HCT116 (cell line): ENCODE measurements at regions not wholly inside any gene's neighbourhood (a gene's known extent, or its start where the extent isn't known, plus 50 kb on each side); places are given as distances from the start of the nearest gene placed in this dataset.

ENCODE experiments used
- ATAC-seq: fragments of 200-7000 bp; cut with Tn5 transposase; 2 replicates; pipeline ENCODE4 v1.9.1; 2020; ENCODE audit warnings: mild to moderate bottlenecking, moderate library complexity
- BruUV-seq: library from RNA; stranded (reverse); fragments of 400-500 nt; replicated peaks from 2 replicates; lab custom pipeline; 2021; lab: Mats Ljungman, UMichigan
- CTCF ChIA-PET: fragments of 300-600 bp; sonication (Branson Sonifier 250); formaldehyde crosslinking; loops from one replicate; lab custom pipeline; 2021; ENCODE audit warnings: antibody characterized with exemption; lab: Charles Lee
- POLR2A ChIA-PET: fragments of 300-600, 350-600 bp; sonication (Branson Sonifier 250); formaldehyde crosslinking; loops from one replicate; lab custom pipeline; 2021; ENCODE audit warnings: antibody characterized with exemption; lab: Charles Lee
- RAD21 ChIA-PET, 2 experiments: fragments of 300-600 bp; sonication (Branson Sonifier 250); formaldehyde crosslinking; loops; one replicate each; lab custom pipeline; 2023; ENCODE audit warnings: low total read pairs in 2 of 2; ENCODE audit not compliant: uncharacterized antibody in 2 of 2, unreplicated experiment in 2 of 2, low non-redundant PET in 1 of 2; lab: Charles Lee
- DNase-seq: peaks from one replicate; pipeline ENCODE4 v3.0.0-alpha.2; 2010; ENCODE audit warnings: low read depth, low spot score
- H2AFZ ChIP-seq: fragments of 200-600 bp; shearing (Covaris generic), sonication (generic); 2 replicates; pipeline ENCODE4 v1.6.1; 2017; ENCODE audit warnings: low read depth, mixed run types, mixed read lengths, antibody characterized with exemption, low read length; ENCODE audit not compliant: poor library complexity, severe bottlenecking
- H3K27ac ChIP-seq: 2 replicates; pipeline ENCODE4 v1.5.1; 2012; ENCODE audit warnings: low read depth, low read length
- H3K27me3 ChIP-seq: fragments of 200-600 bp; sonication (generic); 2 replicates; pipeline ENCODE4 v1.6.1; 2016; ENCODE audit warnings: mixed run types, low read length, mixed read lengths; ENCODE audit not compliant: insufficient read depth
- H3K36me3 ChIP-seq, 2 experiments: fragments of 200-500 bp in 1 of 2; fragments of 200-600 bp in 1 of 2; sonication (Bioruptor generic) in 1 of 2; sonication (generic) in 1 of 2; 2 replicates each; pipeline versions ENCODE4 v1.5.1 to v1.6.1; 2014 to 2016; ENCODE audit warnings: low read length in 2 of 2, inconsistent platforms in 1 of 2, mixed read lengths in 1 of 2, mixed run types in 1 of 2; ENCODE audit not compliant: insufficient read depth in 2 of 2, control insufficient read depth in 1 of 2
- H3K4me1 ChIP-seq, 2 experiments: fragments of 200-600 bp in 1 of 2; sonication (generic) in 1 of 2; 2 replicates each; pipeline versions ENCODE4 v1.5.1 to v1.6.1; 2012 to 2017; ENCODE audit warnings: low read length in 2 of 2, inconsistent platforms in 1 of 2, mild to moderate bottlenecking in 1 of 2, mixed read lengths in 1 of 2, mixed run types in 1 of 2, moderate library complexity in 1 of 2; ENCODE audit not compliant: insufficient read depth in 2 of 2, control insufficient read depth in 1 of 2
- H3K4me2 ChIP-seq: fragments of 200-600 bp; sonication (generic); 2 replicates; pipeline ENCODE4 v1.6.1; 2017; ENCODE audit warnings: mixed run types, low read length, mixed read lengths
- H3K4me3 ChIP-seq, 2 experiments: fragments of 200-600 bp in 1 of 2; sonication (generic) in 1 of 2; replicated peaks in 1 of 2; 2 replicates each; pipeline ENCODE4 v1.5.1; 2011 to 2016; ENCODE audit warnings: low read length in 2 of 2, control low read depth in 1 of 2, low read depth in 1 of 2, mild to moderate bottlenecking in 1 of 2, mixed read lengths in 1 of 2, mixed run types in 1 of 2
- H3K79me2 ChIP-seq: fragments of 200-600 bp; sonication (generic); 2 replicates; pipeline ENCODE4 v1.6.1; 2017; ENCODE audit warnings: mild to moderate bottlenecking, mixed run types, low read length, moderate library complexity, mixed read lengths; ENCODE audit not compliant: insufficient read depth
- H3K9ac ChIP-seq: fragments of 200-600 bp; sonication (generic); 2 replicates; pipeline ENCODE4 v1.6.1; 2016; ENCODE audit warnings: low read length, mixed read lengths
- H3K9me2 ChIP-seq: fragments of 200-600 bp; sonication (generic), shearing (Covaris generic); 2 replicates; pipeline ENCODE4 v1.6.1; 2017; ENCODE audit warnings: mixed run types, mild to moderate bottlenecking, moderate library complexity; ENCODE audit not compliant: insufficient read depth
- H3K9me3 ChIP-seq, 2 experiments: fragments of 200-500 bp in 1 of 2; fragments of 200-600 bp in 1 of 2; sonication (Bioruptor generic) in 1 of 2; sonication (generic) in 1 of 2; 2 replicates each; pipeline ENCODE4 v1.6.1; 2014 to 2017; ENCODE audit warnings: low read length in 2 of 2, mixed read lengths in 2 of 2, inconsistent platforms in 1 of 2, low read depth in 1 of 2, mild to moderate bottlenecking in 1 of 2, mixed run types in 1 of 2, moderate library complexity in 1 of 2; ENCODE audit not compliant: control insufficient read depth in 1 of 2, insufficient read depth in 1 of 2
- H4K20me1 ChIP-seq: fragments of 200-600 bp; sonication (generic), shearing (Covaris generic); 2 replicates; pipeline ENCODE4 v1.6.1; 2017; ENCODE audit warnings: mixed run types, mild to moderate bottlenecking, moderate library complexity; ENCODE audit not compliant: insufficient read depth
- CEBPB ChIP-seq: IDR thresholded peaks from 2 replicates; pipeline ENCODE4 v1.6.1; 2012; ENCODE audit warnings: low read depth
- ELF1 ChIP-seq: IDR thresholded peaks from 2 replicates; pipeline ENCODE4 v1.6.1; 2012; ENCODE audit warnings: low read depth, borderline replicate concordance
- FOSL1 ChIP-seq: IDR thresholded peaks from 2 replicates; pipeline ENCODE4 v1.6.1; 2012; ENCODE audit warnings: low read depth
- MAX ChIP-seq: IDR thresholded peaks from 2 replicates; pipeline ENCODE4 v1.6.1; 2012
- RAD21 ChIP-seq: IDR thresholded peaks from 2 replicates; pipeline ENCODE4 v1.6.1; 2012; ENCODE audit warnings: low read depth, mild to moderate bottlenecking
- intact Hi-C: fragments of 100-400 bp; cut with micrococcal nuclease; formaldehyde crosslinking; loops from 2 replicates; pipeline ENCODE4 v1.10.0; 2022
- TF ChIP-seq, protein P1 (sequence below): IDR thresholded peaks from 2 replicates; pipeline ENCODE4 v1.6.1; 2012; ENCODE audit warnings: low read depth
- TF ChIP-seq, protein P2 (sequence below): IDR thresholded peaks from 2 replicates; pipeline ENCODE4 v1.6.1; 2012

- TF ChIP-seq, protein P1, sequence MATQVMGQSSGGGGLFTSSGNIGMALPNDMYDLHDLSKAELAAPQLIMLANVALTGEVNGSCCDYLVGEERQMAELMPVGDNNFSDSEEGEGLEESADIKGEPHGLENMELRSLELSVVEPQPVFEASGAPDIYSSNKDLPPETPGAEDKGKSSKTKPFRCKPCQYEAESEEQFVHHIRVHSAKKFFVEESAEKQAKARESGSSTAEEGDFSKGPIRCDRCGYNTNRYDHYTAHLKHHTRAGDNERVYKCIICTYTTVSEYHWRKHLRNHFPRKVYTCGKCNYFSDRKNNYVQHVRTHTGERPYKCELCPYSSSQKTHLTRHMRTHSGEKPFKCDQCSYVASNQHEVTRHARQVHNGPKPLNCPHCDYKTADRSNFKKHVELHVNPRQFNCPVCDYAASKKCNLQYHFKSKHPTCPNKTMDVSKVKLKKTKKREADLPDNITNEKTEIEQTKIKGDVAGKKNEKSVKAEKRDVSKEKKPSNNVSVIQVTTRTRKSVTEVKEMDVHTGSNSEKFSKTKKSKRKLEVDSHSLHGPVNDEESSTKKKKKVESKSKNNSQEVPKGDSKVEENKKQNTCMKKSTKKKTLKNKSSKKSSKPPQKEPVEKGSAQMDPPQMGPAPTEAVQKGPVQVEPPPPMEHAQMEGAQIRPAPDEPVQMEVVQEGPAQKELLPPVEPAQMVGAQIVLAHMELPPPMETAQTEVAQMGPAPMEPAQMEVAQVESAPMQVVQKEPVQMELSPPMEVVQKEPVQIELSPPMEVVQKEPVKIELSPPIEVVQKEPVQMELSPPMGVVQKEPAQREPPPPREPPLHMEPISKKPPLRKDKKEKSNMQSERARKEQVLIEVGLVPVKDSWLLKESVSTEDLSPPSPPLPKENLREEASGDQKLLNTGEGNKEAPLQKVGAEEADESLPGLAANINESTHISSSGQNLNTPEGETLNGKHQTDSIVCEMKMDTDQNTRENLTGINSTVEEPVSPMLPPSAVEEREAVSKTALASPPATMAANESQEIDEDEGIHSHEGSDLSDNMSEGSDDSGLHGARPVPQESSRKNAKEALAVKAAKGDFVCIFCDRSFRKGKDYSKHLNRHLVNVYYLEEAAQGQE, result no peak
- TF ChIP-seq FOSL1 (no peak), RAD21 (no peak), MAX (no peak)
- TF ChIP-seq, protein P2, sequence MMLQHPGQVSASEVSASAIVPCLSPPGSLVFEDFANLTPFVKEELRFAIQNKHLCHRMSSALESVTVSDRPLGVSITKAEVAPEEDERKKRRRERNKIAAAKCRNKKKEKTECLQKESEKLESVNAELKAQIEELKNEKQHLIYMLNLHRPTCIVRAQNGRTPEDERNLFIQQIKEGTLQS, result no peak
Observed at GRCh38 chr16:63960321-63960720, 1161.5 kb downstream of the CDH11 start (continued).

DNA sequence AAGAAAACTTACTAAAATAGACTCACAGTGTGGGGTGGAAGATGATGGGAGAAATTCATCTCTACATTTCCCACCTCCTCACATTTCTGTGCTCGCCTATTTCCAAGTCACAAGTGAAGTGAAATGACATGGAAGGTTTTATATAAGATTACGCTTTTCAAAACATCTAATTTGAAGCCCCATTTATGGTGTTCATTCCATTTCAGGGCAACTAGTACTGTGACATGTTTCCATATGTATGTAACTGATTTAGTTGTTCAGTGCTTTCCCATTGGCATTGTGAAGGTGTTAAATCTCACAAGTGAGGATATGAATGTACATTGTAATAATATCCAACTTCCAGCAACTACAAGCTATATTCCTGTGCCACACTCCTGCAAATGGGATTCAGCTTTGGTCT is 1174.8 kb downstream of the CDH11 start:
- Histone ChIP-seq H3K9me3 (peaks cover 12 to 15% of the 10 kb centered on the region in 2 experiments; a peak in 3 of 4 replicates), H2AFZ (no peak overlapping the region), H3K4me1 (no peaks in the 10 kb centered on the region), H3K9me2 (no peaks in the 10 kb centered on the region), H3K4me2 (no peak overlapping the region), H3K9ac (no peak overlapping the region), H4K20me1 (no peaks in the 10 kb centered on the region), H3K27ac (no peak overlapping the region), H3K27me3 (no peaks in the 10 kb centered on the region), H3K4me3 (no peak overlapping the region), H3K79me2 (no peaks in the 10 kb centered on the region), H3K36me3 (no peaks in the 10 kb centered on the region)
- POLR2A ChIA-PET, result no interaction called here
- BruUV-seq, result no TSS peak
- RAD21 ChIA-PET, result no interaction called here
- ATAC-seq, result no peak
- CTCF ChIA-PET, result no interaction called here
- DNase-seq, result no peak
- intact Hi-C loops, result no loop called here
- TF ChIP-seq ELF1 (no peak), FOSL1 (no peak), CEBPB (no peak)
